HL-60/S4 (cell line): ENCODE measurements at regions not wholly inside any gene's neighbourhood (a gene's known extent, or its start where the extent isn't known, plus 50 kb on each side); places are given as distances from the start of the nearest gene placed in this dataset.

Experiments
- in situ Hi-C: fragments of 300-500 bp; cut with MboI; formaldehyde crosslinking; loops from 2 replicates; pipeline ENCODE4 v1.14.3; 2022; ENCODE audit warnings: low sequenced_read_pairs

DNA sequence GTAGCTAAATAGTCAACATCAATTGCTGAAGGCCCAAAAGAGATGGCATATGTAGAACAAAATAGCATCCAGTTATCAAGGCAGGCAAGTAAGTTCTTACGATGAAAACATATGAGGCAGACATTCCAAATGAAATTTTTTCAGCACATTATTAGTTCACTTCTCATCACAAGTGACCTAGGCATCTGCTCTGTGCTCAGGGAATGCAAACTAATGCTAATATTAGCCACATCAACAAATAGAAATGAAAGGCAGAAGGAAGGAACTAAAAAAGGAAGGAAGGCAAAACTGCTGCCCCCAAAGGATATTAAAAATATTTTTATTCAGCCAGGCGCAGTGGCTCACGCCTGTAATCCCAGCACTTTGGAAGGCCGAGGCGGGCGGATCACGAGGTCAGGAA is 51.2 kb upstream of the ROCK1 start:
- in situ Hi-C loops: loop anchor here (25.0 kb wide), 1 partner anchor 100 kb away; no protein-coding TSS in a partner anchor

GRCh38 chr18:21163647-21164547 is 52.3 kb upstream of the ROCK1 start:
- in situ Hi-C loops: loop anchor here (25.0 kb wide), 1 partner anchor 102 kb away; no protein-coding TSS in a partner anchor

DNA sequence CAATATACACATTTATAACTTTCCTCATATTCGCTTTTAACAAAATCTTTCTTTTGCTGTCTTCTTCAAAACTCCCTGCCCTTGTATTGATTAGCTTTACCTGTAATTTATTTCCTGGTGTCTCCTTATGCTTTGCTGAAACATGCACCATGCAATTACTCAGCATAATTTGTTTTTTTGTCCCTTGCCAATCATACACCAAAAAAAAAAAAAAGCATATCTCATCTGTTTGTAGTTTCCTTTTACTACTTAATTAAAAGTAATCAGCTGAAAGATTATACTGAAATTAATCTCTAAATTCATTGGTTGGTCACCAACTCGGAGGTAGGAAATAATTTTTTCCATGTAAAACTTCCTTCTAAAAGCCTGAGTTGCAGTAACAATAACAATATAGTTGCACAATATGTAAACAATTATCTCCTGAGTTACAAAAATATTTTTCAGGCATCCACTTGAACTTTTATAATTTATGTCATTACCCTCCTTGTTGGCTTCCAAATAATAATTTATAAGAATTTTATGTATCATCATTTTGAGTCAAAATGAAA is 53.0 kb upstream of the ROCK1 start:
- in situ Hi-C loops: loop anchor here (25.0 kb wide), 1 partner anchor 102 kb away; no protein-coding TSS in a partner anchor

GRCh38 chr18:21167641-21168377 is 56.2 kb upstream of the ROCK1 start:
- in situ Hi-C loops: loop anchor here (25.0 kb wide), 1 partner anchor 106 kb away; no protein-coding TSS in a partner anchor

- in situ Hi-C loops: loop anchor here (25.0 kb wide), 1 partner anchor 107 kb away; no protein-coding TSS in a partner anchor
Observed at GRCh38 chr18:21168880-21169279, 57.3 kb upstream of the ROCK1 start.

GRCh38 chr18:21177822-21178221 is 64.2 kb upstream of the GREB1L start:
- in situ Hi-C loops: loop anchor here (10.0 kb wide), 1 partner anchor 203 kb away; no protein-coding TSS in a partner anchor

DNA sequence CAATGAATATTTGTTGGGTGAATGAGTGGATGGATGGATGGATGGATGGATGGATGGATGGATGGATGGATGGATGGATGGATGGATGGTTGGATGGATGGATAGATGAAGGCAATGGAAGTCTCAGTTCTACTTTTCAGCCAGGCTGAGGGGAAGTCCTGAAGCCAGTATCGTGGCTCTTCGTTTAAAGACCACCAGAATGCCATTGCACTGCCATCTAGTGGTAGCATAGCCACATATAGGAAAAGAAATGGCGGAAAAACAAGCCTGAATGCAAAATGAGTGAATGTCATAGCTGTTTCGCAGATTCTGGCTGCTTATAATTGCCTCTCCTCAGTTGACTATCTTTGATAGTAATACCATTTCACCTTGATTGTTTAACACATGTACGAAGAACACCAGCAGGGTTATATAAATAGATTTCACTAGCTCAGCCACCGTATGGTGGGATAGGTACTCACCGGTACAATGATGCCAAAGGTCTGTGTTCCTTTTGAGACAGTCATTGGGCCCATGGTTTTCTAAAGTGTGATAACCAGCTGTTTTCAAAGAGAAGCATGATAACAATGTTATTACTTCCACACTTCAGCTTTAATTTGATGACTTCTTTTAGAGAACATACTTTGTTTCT is 62.3 kb upstream of the GREB1L start:
- in situ Hi-C loops: loop anchor here (10.0 kb wide), 1 partner anchor 205 kb away; no protein-coding TSS in a partner anchor

GRCh38 chr18:21180588-21180987 is 61.4 kb upstream of the GREB1L start:
- in situ Hi-C loops: no loop called here

GRCh38 chr18:21181766-21182165 is 60.3 kb upstream of the GREB1L start:
- in situ Hi-C loops: no loop called here

DNA sequence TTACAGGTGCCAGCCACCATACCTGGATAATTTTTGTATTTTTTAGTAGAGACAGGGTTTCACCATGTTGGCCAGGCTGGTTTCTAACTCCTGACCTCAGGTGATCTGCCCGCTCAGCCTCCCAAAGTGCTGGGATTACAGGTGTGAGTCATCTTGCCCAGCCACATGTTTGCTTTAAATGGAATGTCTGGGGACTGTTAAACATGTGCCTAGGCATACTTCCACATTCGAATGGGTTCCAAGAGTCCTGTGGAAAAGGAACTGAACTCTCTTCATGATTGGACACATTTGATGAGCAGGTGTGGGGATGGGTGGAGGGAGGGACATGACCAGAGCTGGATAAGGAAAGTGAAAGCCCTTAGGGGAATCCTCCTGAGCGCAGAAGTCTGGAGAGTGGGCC is 58.4 kb upstream of the GREB1L start:
- in situ Hi-C loops: no loop called here

DNA sequence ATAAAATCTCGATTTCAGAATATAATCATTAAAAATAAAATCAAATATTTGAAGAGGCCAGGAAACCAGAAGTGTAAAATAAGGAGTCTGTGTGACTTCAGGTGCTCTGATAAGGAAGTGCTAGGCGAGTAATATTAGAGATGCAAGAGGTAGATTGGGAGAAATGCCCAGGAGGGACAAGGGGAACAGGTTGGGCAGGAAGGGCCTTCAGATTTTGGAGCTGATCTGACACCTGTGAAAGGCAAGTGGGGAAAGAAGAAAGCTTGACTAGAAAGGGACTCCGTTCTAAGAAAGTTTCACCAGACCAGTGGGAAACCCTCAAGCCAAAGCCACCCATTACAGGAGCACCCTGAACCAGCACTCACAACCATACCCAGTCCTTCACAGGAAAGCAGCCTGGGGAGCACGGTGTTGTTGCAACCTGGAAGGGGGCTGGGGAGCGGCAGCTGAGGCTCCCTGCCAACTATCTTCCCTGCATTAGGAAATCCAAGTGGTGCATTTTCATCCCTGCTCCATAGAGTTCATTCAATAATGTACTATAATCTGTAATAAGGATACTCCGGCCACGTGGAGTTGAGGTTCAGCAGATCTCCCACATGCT is 57.5 kb upstream of the GREB1L start:
- in situ Hi-C loops: no loop called here

- in situ Hi-C loops: no loop called here
Observed at GRCh38 chr18:21187886-21188285, 54.1 kb upstream of the GREB1L start.

- in situ Hi-C loops: loop anchor here (10.0 kb wide), 1 partner anchor 253 kb away; no protein-coding TSS in a partner anchor
Observed at GRCh38 chr18:21191596-21192307, 50.3 kb upstream of the GREB1L start.
